ENCODE measurements at regions not wholly inside any gene's neighbourhood (a gene's known extent, or its start where the extent isn't known, plus 50 kb on each side); places are given as distances from the start of the nearest gene placed in this dataset.

DNA sequence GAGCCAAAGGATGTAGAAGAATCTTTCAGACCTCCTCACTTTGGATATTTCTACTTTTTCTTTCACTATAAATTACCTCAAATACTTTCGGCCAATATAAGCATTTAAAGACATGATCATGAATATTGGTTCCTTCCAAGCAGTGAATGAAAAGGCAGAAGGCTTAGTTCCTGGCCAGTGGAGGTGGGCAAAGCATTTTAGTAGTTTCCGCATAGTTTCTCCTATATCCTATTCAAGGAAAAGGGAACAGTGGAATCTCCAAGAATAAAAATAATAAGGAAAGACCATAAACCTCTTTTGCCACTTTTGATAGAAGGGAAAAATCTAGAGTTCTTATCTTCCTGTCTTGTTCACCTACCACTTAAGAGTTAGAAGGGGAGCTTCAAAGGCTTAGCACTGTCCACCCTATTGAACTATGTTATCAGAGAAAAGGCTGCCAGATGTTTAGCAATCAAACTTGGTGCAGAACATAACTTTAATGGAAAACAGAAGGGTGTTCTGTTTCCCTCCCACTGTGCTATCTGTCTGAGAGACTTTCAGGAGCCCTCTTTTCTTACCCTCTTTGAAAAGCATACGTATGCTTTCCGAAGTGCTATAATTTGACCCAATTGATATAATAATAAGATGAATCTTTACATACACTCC lies 155.6 kb upstream of the DPH6 start:
- Histone ChIP-seq H3K27ac (ENCODE audit: insufficient read depth in 1 of 2, low read depth in 1 of 2, low read length in 2 of 2, poor library complexity in 1 of 2, severe bottlenecking in 2 of 2) (no peak overlapping the region), H3K36me3 (ENCODE audit: control insufficient read depth in 4 of 4, insufficient read depth in 4 of 4, low read length in 3 of 4) (no peaks in the 10 kb centered on the region), H3K4me3 (ENCODE audit: control insufficient read depth in 1 of 7, extremely low read depth in 1 of 7, insufficient read depth in 4 of 7, low read depth in 2 of 7, low read length in 6 of 7) (no peak overlapping the region), H3K9me3 (ENCODE audit: control extremely low read depth in 1 of 5, control insufficient read depth in 4 of 5, insufficient read depth in 2 of 5, low read depth in 1 of 5, low read length in 4 of 5) (no peaks in the 10 kb centered on the region), H3K27me3 (replicated peaks in 2 of 5; ENCODE audit: control insufficient read depth in 4 of 5, insufficient read depth in 5 of 5, low read length in 4 of 5) (no peaks in the 10 kb centered on the region), H3K4me1 (ENCODE audit: control extremely low read depth in 1 of 4, control insufficient read depth in 4 of 4, insufficient read depth in 4 of 4, low read length in 3 of 4) (no peaks in the 10 kb centered on the region)
- no CpG with 5 or more reads among the region's 4 CpGs for WGBS (ENCODE audit: insufficient coverage)
- no peak for DNase-seq
- CTCF ChIA-PET = no interaction called here
- POLR2A ChIA-PET = no interaction called here

GRCh38 chr15:35702946-35703495 lies 157.1 kb upstream of the DPH6 start:
- CTCF ChIA-PET = no interaction called here

GRCh38 chr15:35705030-35705883 lies 159.3 kb upstream of the DPH6 start:
- no peak overlapping the region for H3K4me3 ChIP-seq (ENCODE audit: control insufficient read depth in 1 of 7, extremely low read depth in 1 of 7, insufficient read depth in 4 of 7, low read depth in 2 of 7, low read length in 6 of 7)

More at GRCh38 chr15:35702946-35703495, 157.1 kb upstream of the DPH6 start:
- WGBS (ENCODE audit: insufficient coverage) = 96% methylated on average over 3 of the region's 3 CpGs
- no peaks in the 10 kb centered on the region for H3K36me3 ChIP-seq (ENCODE audit: control insufficient read depth in 4 of 4, insufficient read depth in 4 of 4, low read length in 3 of 4)
- no peak overlapping the region for H3K27ac ChIP-seq (ENCODE audit: insufficient read depth in 1 of 2, low read depth in 1 of 2, low read length in 2 of 2, poor library complexity in 1 of 2, severe bottlenecking in 2 of 2)
- H3K4me3 ChIP-seq (ENCODE audit: control insufficient read depth in 1 of 7, extremely low read depth in 1 of 7, insufficient read depth in 4 of 7, low read depth in 2 of 7, low read length in 6 of 7) = no peak overlapping the region
- DNase-seq = no peak
- no peaks in the 10 kb centered on the region for H3K4me1 ChIP-seq (ENCODE audit: control extremely low read depth in 1 of 4, control insufficient read depth in 4 of 4, insufficient read depth in 4 of 4, low read length in 3 of 4)
- no peaks in the 10 kb centered on the region for H3K27me3 ChIP-seq (replicated peaks in 2 of 5; ENCODE audit: control insufficient read depth in 4 of 5, insufficient read depth in 5 of 5, low read length in 4 of 5)
- no peaks in the 10 kb centered on the region for H3K9me3 ChIP-seq (ENCODE audit: control extremely low read depth in 1 of 5, control insufficient read depth in 4 of 5, insufficient read depth in 2 of 5, low read depth in 1 of 5, low read length in 4 of 5)
- POLR2A ChIA-PET = no interaction called here

GRCh38 chr15:35705884-35706585 lies 160.1 kb upstream of the DPH6 start:
- CTCF ChIA-PET = no interaction called here

More at GRCh38 chr15:35705030-35705883, 159.3 kb upstream of the DPH6 start:
- no peaks in the 10 kb centered on the region for H3K36me3 ChIP-seq (ENCODE audit: control insufficient read depth in 4 of 4, insufficient read depth in 4 of 4, low read length in 3 of 4)
- H3K4me1 ChIP-seq (ENCODE audit: control extremely low read depth in 1 of 4, control insufficient read depth in 4 of 4, insufficient read depth in 4 of 4, low read length in 3 of 4) = no peaks in the 10 kb centered on the region
- ChIA-PET CTCF (no interaction called here), POLR2A (no interaction called here)
- DNase-seq = no peak
- no peaks in the 10 kb centered on the region for H3K27me3 ChIP-seq (replicated peaks in 2 of 5; ENCODE audit: control insufficient read depth in 4 of 5, insufficient read depth in 5 of 5, low read length in 4 of 5)
- H3K27ac ChIP-seq (ENCODE audit: insufficient read depth in 1 of 2, low read depth in 1 of 2, low read length in 2 of 2, poor library complexity in 1 of 2, severe bottlenecking in 2 of 2) = no peak overlapping the region
- H3K9me3 ChIP-seq (ENCODE audit: control extremely low read depth in 1 of 5, control insufficient read depth in 4 of 5, insufficient read depth in 2 of 5, low read depth in 1 of 5, low read length in 4 of 5) = no peaks in the 10 kb centered on the region
- WGBS (ENCODE audit: insufficient coverage) = no CpG with 5 or more reads among the region's 2 CpGs

DNA sequence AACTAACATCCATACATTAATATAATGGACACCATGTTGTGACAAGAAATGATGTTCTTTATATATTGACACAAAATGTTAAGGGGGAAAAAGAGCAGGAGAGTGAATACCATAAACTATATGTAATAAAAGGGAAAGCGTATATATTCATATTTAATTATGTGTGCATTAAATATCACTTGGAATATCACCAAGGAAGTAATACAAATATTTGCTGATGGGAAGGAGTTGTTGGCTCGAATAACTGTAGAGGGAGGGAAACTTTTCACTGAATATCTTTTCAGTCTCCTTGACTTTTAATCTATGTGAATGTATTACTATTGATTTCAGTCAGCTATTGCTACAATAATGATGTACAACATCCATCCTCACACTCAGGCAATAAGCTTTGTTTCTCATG lies 167.0 kb upstream of the DPH6 start:
- H3K9me3 ChIP-seq (ENCODE audit: control extremely low read depth in 1 of 5, control insufficient read depth in 4 of 5, insufficient read depth in 2 of 5, low read depth in 1 of 5, low read length in 4 of 5) = no peaks in the 10 kb centered on the region
- H3K27ac ChIP-seq (ENCODE audit: insufficient read depth in 1 of 2, low read depth in 1 of 2, low read length in 2 of 2, poor library complexity in 1 of 2, severe bottlenecking in 2 of 2) = no peak overlapping the region
- CTCF ChIA-PET = no interaction called here
- POLR2A ChIA-PET = no interaction called here
- no peaks in the 10 kb centered on the region for H3K27me3 ChIP-seq (replicated peaks in 2 of 5; ENCODE audit: control insufficient read depth in 4 of 5, insufficient read depth in 5 of 5, low read length in 4 of 5)
- no peak for DNase-seq
- no peak overlapping the region for H3K4me3 ChIP-seq (ENCODE audit: control insufficient read depth in 1 of 7, extremely low read depth in 1 of 7, insufficient read depth in 4 of 7, low read depth in 2 of 7, low read length in 6 of 7)
- WGBS (ENCODE audit: insufficient coverage) = no CpG with 5 or more reads among the region's 2 CpGs
- no peaks in the 10 kb centered on the region for H3K36me3 ChIP-seq (ENCODE audit: control insufficient read depth in 4 of 4, insufficient read depth in 4 of 4, low read length in 3 of 4)
- H3K4me1 ChIP-seq (ENCODE audit: control extremely low read depth in 1 of 4, control insufficient read depth in 4 of 4, insufficient read depth in 4 of 4, low read length in 3 of 4) = no peaks in the 10 kb centered on the region

More at GRCh38 chr15:35705884-35706585, 160.1 kb upstream of the DPH6 start:
- WGBS (ENCODE audit: insufficient coverage) = 100% methylated on average over 2 of the region's 4 CpGs
- POLR2A ChIA-PET = no interaction called here
- Histone ChIP-seq H3K9me3 (ENCODE audit: control extremely low read depth in 1 of 5, control insufficient read depth in 4 of 5, insufficient read depth in 2 of 5, low read depth in 1 of 5, low read length in 4 of 5) (no peaks in the 10 kb centered on the region), H3K4me1 (ENCODE audit: control extremely low read depth in 1 of 4, control insufficient read depth in 4 of 4, insufficient read depth in 4 of 4, low read length in 3 of 4) (no peaks in the 10 kb centered on the region), H3K27me3 (replicated peaks in 2 of 5; ENCODE audit: control insufficient read depth in 4 of 5, insufficient read depth in 5 of 5, low read length in 4 of 5) (no peaks in the 10 kb centered on the region), H3K36me3 (ENCODE audit: control insufficient read depth in 4 of 4, insufficient read depth in 4 of 4, low read length in 3 of 4) (no peaks in the 10 kb centered on the region), H3K4me3 (ENCODE audit: control insufficient read depth in 1 of 7, extremely low read depth in 1 of 7, insufficient read depth in 4 of 7, low read depth in 2 of 7, low read length in 6 of 7) (no peak overlapping the region), H3K27ac (ENCODE audit: insufficient read depth in 1 of 2, low read depth in 1 of 2, low read length in 2 of 2, poor library complexity in 1 of 2, severe bottlenecking in 2 of 2) (no peak overlapping the region)
- no peak for DNase-seq

DNA sequence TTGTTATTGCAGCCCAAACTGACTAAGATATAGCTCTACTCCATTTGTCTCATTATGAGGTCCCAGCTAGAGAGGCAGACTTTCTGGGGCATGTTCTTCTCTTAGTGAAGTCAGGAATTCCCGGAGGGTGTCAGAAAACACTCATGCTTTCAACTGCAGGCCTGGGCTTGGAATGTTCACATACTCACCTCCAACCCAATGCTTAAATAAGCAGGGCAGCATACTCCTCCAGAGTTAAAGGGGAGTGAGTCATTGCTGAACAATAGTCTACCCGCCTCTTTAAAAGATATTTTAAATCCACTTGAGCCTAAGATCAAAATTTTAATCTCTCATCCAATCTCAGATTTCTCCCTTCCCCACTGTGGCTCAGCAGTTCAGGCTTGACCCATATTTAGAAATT lies 167.8 kb upstream of the DPH6 start:
- Histone ChIP-seq H3K4me1 (ENCODE audit: control extremely low read depth in 1 of 4, control insufficient read depth in 4 of 4, insufficient read depth in 4 of 4, low read length in 3 of 4) (no peaks in the 10 kb centered on the region), H3K9me3 (ENCODE audit: control extremely low read depth in 1 of 5, control insufficient read depth in 4 of 5, insufficient read depth in 2 of 5, low read depth in 1 of 5, low read length in 4 of 5) (no peaks in the 10 kb centered on the region), H3K27me3 (replicated peaks in 2 of 5; ENCODE audit: control insufficient read depth in 4 of 5, insufficient read depth in 5 of 5, low read length in 4 of 5) (no peaks in the 10 kb centered on the region), H3K4me3 (ENCODE audit: control insufficient read depth in 1 of 7, extremely low read depth in 1 of 7, insufficient read depth in 4 of 7, low read depth in 2 of 7, low read length in 6 of 7) (no peak overlapping the region), H3K36me3 (ENCODE audit: control insufficient read depth in 4 of 4, insufficient read depth in 4 of 4, low read length in 3 of 4) (no peaks in the 10 kb centered on the region), H3K27ac (ENCODE audit: insufficient read depth in 1 of 2, low read depth in 1 of 2, low read length in 2 of 2, poor library complexity in 1 of 2, severe bottlenecking in 2 of 2) (no peak overlapping the region)
- 100% methylated on average over 1 of the region's 2 CpGs for WGBS (ENCODE audit: insufficient coverage)
- ChIA-PET CTCF (no interaction called here), POLR2A (no interaction called here)
- DNase-seq = no peak

- Histone ChIP-seq H3K27me3 (replicated peaks in 2 of 5; ENCODE audit: control insufficient read depth in 4 of 5, insufficient read depth in 5 of 5, low read length in 4 of 5) (no peaks in the 10 kb centered on the region), H3K36me3 (ENCODE audit: control insufficient read depth in 4 of 4, insufficient read depth in 4 of 4, low read length in 3 of 4) (no peaks in the 10 kb centered on the region), H3K9me3 (ENCODE audit: control extremely low read depth in 1 of 5, control insufficient read depth in 4 of 5, insufficient read depth in 2 of 5, low read depth in 1 of 5, low read length in 4 of 5) (no peaks in the 10 kb centered on the region), H3K27ac (ENCODE audit: insufficient read depth in 1 of 2, low read depth in 1 of 2, low read length in 2 of 2, poor library complexity in 1 of 2, severe bottlenecking in 2 of 2) (no peak overlapping the region), H3K4me1 (ENCODE audit: control extremely low read depth in 1 of 4, control insufficient read depth in 4 of 4, insufficient read depth in 4 of 4, low read length in 3 of 4) (no peaks in the 10 kb centered on the region), H3K4me3 (ENCODE audit: control insufficient read depth in 1 of 7, extremely low read depth in 1 of 7, insufficient read depth in 4 of 7, low read depth in 2 of 7, low read length in 6 of 7) (no peak overlapping the region)
- ChIA-PET POLR2A (no interaction called here), CTCF (no interaction called here)
- 100% methylated on average over 3 of the region's 4 CpGs for WGBS (ENCODE audit: insufficient coverage)
- DNase-seq = no peak
Observed at GRCh38 chr15:35717721-35718120, 171.8 kb upstream of the DPH6 start.

All from common myeloid progenitor, CD34-positive (primary cell).